Thyroid gland (tissue), 4 donors: ENCODE measurements at regions not wholly inside any gene's neighbourhood (a gene's known extent, or its start where the extent isn't known, plus 50 kb on each side); places are given as distances from the start of the nearest gene placed in this dataset.

Source experiments
- DNase-seq, 2 donors: peaks; one replicate each; pipeline ENCODE4 v3.0.0-alpha.2; 2019
- H3K27ac ChIP-seq, 3 donors: fragments of 200-600 bp; sonication (generic); 1 replicate in 2 of 3; 2 replicates in 1 of 3; pipeline ENCODE4 v1.5.1; 2016 to 2019; ENCODE audit warnings: mild to moderate bottlenecking in 1 of 3, moderate library complexity in 1 of 3
- H3K27me3 ChIP-seq: fragments of 200-600 bp; sonication (generic); one replicate; pipeline ENCODE4 v1.5.1; 2019
- H3K36me3 ChIP-seq, 2 donors: fragments of 200-600 bp; sonication (generic); one replicate each; pipeline ENCODE4 v1.5.1; 2016 to 2019
- H3K4me1 ChIP-seq, 2 donors: fragments of 200-600 bp; sonication (generic); one replicate each; pipeline ENCODE4 v1.5.1; 2017 to 2019
- H3K4me3 ChIP-seq, 3 donors: fragments of 200-600 bp; sonication (generic); replicated peaks in 1 of 3; 1 replicate in 2 of 3; 2 replicates in 1 of 3; pipeline ENCODE4 v1.5.1; 2016; ENCODE audit warnings: mild to moderate bottlenecking in 1 of 3
- H3K9me3 ChIP-seq: fragments of 200-600 bp; sonication (generic); one replicate; pipeline ENCODE4 v1.5.1; 2017
- POLR2A ChIP-seq, 2 donors: fragments of 450-650 bp; IDR thresholded peaks; one replicate each; pipeline ENCODE4 v1.6.1; 2017; ENCODE audit warnings: antibody characterized with exemption in 2 of 2, mild to moderate bottlenecking in 2 of 2, moderate library complexity in 1 of 2
- WGBS, 2 donors: methylation state at CpG; one replicate each; pipeline ENCODE4 v1.1.5; 2017; 5-methylcytosine and 5-hydroxymethylcytosine counted together
- intact Hi-C: fragments of 100-400 bp; cut with DNase I; formaldehyde crosslinking; loops from one replicate; pipeline ENCODE4 v1.15.1; 2023
- TF ChIP-seq, protein P1 (sequence below), 6 experiments: fragments of 200-600 bp in 3 of 6; fragments of 450-650 bp in 3 of 6; sonication (generic) in 3 of 6; IDR thresholded peaks; one replicate each; pipeline ENCODE4 v1.5.1; 2016 to 2019; ENCODE audit warnings: antibody characterized with exemption in 6 of 6, mild to moderate bottlenecking in 2 of 6, inconsistent platforms in 1 of 6, moderate library complexity in 1 of 6

GRCh38 chr2:6576302-6576701 lies 289.4 kb downstream of the CMPK2 start:
- Histone ChIP-seq H3K27ac (no peak overlapping the region), H3K4me3 (no peak overlapping the region), H3K27me3 (no peaks in the 10 kb centered on the region), H3K9me3 (no peaks in the 10 kb centered on the region), H3K36me3 (no peaks in the 10 kb centered on the region), H3K4me1 (no peaks in the 10 kb centered on the region)
- no peak for DNase-seq
- intact Hi-C loops, result no loop called here
- WGBS, 2 donors, result 64 to 94% methylated on average over 2 of the region's 2 CpGs
- TF ChIP-seq POLR2A (IDR thresholded peaks at IDR 0.05), result no peak
- TF ChIP-seq, protein P1, sequence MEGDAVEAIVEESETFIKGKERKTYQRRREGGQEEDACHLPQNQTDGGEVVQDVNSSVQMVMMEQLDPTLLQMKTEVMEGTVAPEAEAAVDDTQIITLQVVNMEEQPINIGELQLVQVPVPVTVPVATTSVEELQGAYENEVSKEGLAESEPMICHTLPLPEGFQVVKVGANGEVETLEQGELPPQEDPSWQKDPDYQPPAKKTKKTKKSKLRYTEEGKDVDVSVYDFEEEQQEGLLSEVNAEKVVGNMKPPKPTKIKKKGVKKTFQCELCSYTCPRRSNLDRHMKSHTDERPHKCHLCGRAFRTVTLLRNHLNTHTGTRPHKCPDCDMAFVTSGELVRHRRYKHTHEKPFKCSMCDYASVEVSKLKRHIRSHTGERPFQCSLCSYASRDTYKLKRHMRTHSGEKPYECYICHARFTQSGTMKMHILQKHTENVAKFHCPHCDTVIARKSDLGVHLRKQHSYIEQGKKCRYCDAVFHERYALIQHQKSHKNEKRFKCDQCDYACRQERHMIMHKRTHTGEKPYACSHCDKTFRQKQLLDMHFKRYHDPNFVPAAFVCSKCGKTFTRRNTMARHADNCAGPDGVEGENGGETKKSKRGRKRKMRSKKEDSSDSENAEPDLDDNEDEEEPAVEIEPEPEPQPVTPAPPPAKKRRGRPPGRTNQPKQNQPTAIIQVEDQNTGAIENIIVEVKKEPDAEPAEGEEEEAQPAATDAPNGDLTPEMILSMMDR (IDR thresholded peaks at IDR 0.05), result no peak

DNA sequence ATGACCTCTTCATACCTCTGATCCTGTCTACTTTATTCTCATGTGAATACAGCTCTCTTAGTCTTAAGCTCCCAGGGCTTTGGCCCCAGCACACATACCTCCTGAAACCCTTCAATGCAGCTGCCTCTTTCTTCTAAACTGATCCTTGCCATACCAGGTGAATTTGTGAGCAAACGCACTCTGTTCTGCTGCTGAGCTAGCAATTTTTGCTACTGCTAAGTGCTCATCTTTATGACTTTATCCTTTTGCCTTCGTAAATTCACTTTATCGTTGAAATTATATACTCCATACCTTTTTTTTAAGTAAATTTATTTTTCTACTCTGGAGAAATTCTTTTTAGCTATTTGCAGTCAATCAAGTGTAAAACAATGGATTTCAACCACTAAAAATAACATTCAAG lies 287.7 kb downstream of the CMPK2 start:
- Histone ChIP-seq H3K27ac (no peak overlapping the region), H3K4me1 (no peaks in the 10 kb centered on the region), H3K27me3 (no peaks in the 10 kb centered on the region), H3K9me3 (no peaks in the 10 kb centered on the region), H3K36me3 (no peaks in the 10 kb centered on the region), H3K4me3 (no peak overlapping the region)
- intact Hi-C loops, result no loop called here
- WGBS, 2 donors, result 84 to 86% methylated on average over 3 of the region's 3 CpGs
- no peak for DNase-seq
- TF ChIP-seq, protein P1 (IDR thresholded peaks at IDR 0.05), result no peak
- TF ChIP-seq POLR2A (IDR thresholded peaks at IDR 0.05), result no peak

DNA sequence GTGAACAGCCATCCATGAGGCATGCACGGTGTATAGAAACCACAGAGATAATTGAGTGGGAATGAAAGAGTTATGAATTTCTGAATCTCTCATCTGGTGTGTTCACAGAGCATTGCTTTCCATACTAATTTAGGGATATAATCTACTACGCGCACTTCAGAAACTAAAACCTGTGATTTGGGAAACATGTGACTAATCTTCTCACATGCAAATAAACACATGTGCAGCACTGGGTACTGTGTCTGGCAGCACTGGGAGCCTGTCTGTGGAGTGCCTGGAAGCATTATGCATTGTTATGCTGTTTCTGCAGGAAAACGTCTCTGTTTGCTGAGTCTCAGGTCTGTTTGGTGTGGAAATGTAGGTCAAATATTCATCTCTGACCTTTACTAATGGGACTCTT lies 287.3 kb downstream of the CMPK2 start:
- TF ChIP-seq POLR2A (IDR thresholded peaks at IDR 0.05), result no peak
- TF ChIP-seq, protein P1 (IDR thresholded peaks at IDR 0.05), result no peak
- Histone ChIP-seq H3K4me3 (no peak overlapping the region), H3K4me1 (no peaks in the 10 kb centered on the region), H3K27ac (no peak overlapping the region), H3K36me3 (no peaks in the 10 kb centered on the region), H3K9me3 (no peaks in the 10 kb centered on the region), H3K27me3 (no peaks in the 10 kb centered on the region)
- 61 to 70% methylated on average over 4 of the region's 4 CpGs for WGBS, 2 donors
- no peak for DNase-seq
- intact Hi-C loops, result no loop called here

- no peak for DNase-seq
- Histone ChIP-seq H3K4me3 (no peak overlapping the region), H3K27ac (no peak overlapping the region), H3K36me3 (no peaks in the 10 kb centered on the region), H3K9me3 (no peaks in the 10 kb centered on the region), H3K27me3 (no peaks in the 10 kb centered on the region), H3K4me1 (no peaks in the 10 kb centered on the region)
- intact Hi-C loops, result no loop called here
- TF ChIP-seq, protein P1 (IDR thresholded peaks at IDR 0.05), result no peak
- no peak for TF ChIP-seq POLR2A (IDR thresholded peaks at IDR 0.05)
Observed at GRCh38 chr2:6579281-6579680, 286.4 kb downstream of the CMPK2 start.

DNA sequence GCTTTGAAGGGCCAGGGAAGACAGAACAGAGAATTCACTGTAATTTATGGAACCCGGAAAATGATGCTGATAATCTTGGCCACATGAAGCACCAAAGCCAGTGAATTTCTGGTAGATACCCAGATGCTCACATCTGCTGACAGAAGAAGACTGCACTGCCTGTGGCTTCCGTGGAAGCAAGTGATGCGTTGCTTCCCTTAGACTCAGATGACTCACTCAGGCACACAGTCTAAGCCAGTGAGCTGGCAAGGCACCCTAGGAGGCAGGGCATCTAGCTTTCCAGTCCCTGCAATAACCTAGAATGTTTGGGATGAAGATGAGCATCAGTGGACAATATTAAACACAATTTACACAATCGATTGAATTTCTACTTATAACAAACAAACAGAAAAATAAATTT lies 284.7 kb downstream of the CMPK2 start:
- 89% methylated on average over 4 of the region's 4 CpGs for WGBS, 2 donors

More for the DNA sequence above, 284.7 kb downstream of the CMPK2 start:
- no peak for TF ChIP-seq POLR2A (IDR thresholded peaks at IDR 0.05)
- TF ChIP-seq, protein P1 (IDR thresholded peaks at IDR 0.05), result no peak
- Histone ChIP-seq H3K36me3 (no peaks in the 10 kb centered on the region), H3K27me3 (no peaks in the 10 kb centered on the region), H3K4me1 (no peaks in the 10 kb centered on the region), H3K27ac (no peak overlapping the region), H3K9me3 (no peaks in the 10 kb centered on the region), H3K4me3 (no peak overlapping the region)
- intact Hi-C loops, result no loop called here
- DNase-seq, result no peak
